CD4-positive, alpha-beta T cell (primary cell): ENCODE measurements at regions not wholly inside any gene's neighbourhood (a gene's known extent, or its start where the extent isn't known, plus 50 kb on each side); places are given as distances from the start of the nearest gene placed in this dataset.

Source experiments
- ATAC-seq: fragments of 200-7000 bp; cut with Tn5 transposase; one replicate; pipeline ENCODE4 v1.10.0; 2022; ENCODE audit warnings: mild to moderate bottlenecking; ENCODE audit not compliant: poor library complexity
- CTCF ChIA-PET: fragments of 350-600 bp; sonication (Branson Sonifier 250); formaldehyde crosslinking; loops from one replicate; lab custom pipeline; 2021; ENCODE audit warnings: antibody characterized with exemption, inconsistent platforms; lab: Charles Lee
- POLR2A ChIA-PET: fragments of 350-600 bp; sonication (Branson Sonifier 250); formaldehyde crosslinking; loops from one replicate; lab custom pipeline; 2021; ENCODE audit warnings: antibody characterized with exemption, inconsistent platforms; lab: Charles Lee
- DNase-seq, 14 experiments: peaks; one replicate each; pipeline ENCODE4 v3.0.0-alpha.2; 2013 to 2020; ENCODE audit warnings: mixed read lengths in 2 of 14
- H3K27ac ChIP-seq, 2 donors: one replicate each; pipeline versions ENCODE4 v1.5.1 to v1.7.0; 2013; ENCODE audit warnings: low read length in 2 of 2, low read depth in 1 of 2, mild to moderate bottlenecking in 1 of 2
- H3K27me3 ChIP-seq, 2 experiments: 1 replicate in 1 of 2; 2 replicates in 1 of 2; pipeline versions ENCODE4 v1.6.1 to v1.7.0; 2013; ENCODE audit warnings: low read length in 2 of 2, control low read depth in 1 of 2, mild to moderate bottlenecking in 1 of 2, moderate library complexity in 1 of 2; ENCODE audit not compliant: insufficient read depth in 2 of 2, control insufficient read depth in 1 of 2
- H3K36me3 ChIP-seq: one replicate; pipeline ENCODE4 v1.6.1; 2013; ENCODE audit warnings: low read length, control low read depth; ENCODE audit not compliant: insufficient read depth
- H3K4me1 ChIP-seq: one replicate; pipeline ENCODE4 v1.6.1; 2013; ENCODE audit warnings: low read length, control low read depth; ENCODE audit not compliant: insufficient read depth
- H3K4me3 ChIP-seq: one replicate; pipeline ENCODE4 v1.5.1; 2013; ENCODE audit warnings: mild to moderate bottlenecking, low read length, moderate library complexity
- H3K9me3 ChIP-seq, 2 experiments: 1 replicate in 1 of 2; 2 replicates in 1 of 2; pipeline versions ENCODE4 v1.6.1 to v1.7.0; 2013; ENCODE audit warnings: low read length in 2 of 2, mild to moderate bottlenecking in 2 of 2, control low read depth in 1 of 2, moderate library complexity in 1 of 2; ENCODE audit not compliant: control insufficient read depth in 1 of 2, insufficient read depth in 1 of 2
- H3K27ac Mint-ChIP-seq: one replicate; pipeline ENCODE4 v1.8.0; 2020; ENCODE audit warnings: mixed read lengths
- H3K27me3 Mint-ChIP-seq: one replicate; pipeline ENCODE4 v1.8.0; 2021; ENCODE audit warnings: mixed read lengths
- H3K36me3 Mint-ChIP-seq: one replicate; pipeline ENCODE4 v1.8.0; 2021; ENCODE audit warnings: low read depth, mixed read lengths
- H3K4me1 Mint-ChIP-seq: one replicate; pipeline ENCODE4 v1.8.0; 2021; ENCODE audit warnings: low read depth, mixed read lengths
- H3K4me3 Mint-ChIP-seq: one replicate; pipeline ENCODE4 v1.8.0; 2020; ENCODE audit warnings: mild to moderate bottlenecking, mixed read lengths
- H3K9me3 Mint-ChIP-seq: one replicate; pipeline ENCODE4 v1.8.0; 2020; ENCODE audit warnings: mixed read lengths
- intact Hi-C, 2 experiments: fragments of 100-400 bp; cut with DNase I in 1 of 2; cut with micrococcal nuclease in 1 of 2; formaldehyde crosslinking; loops; one replicate each; pipeline versions ENCODE4 v1.15.1 to v1.9.0; 2023 to 2025; cut with DNase I, micrococcal nuclease
- TF ChIP-seq, protein P1 (sequence below): fragments of 200-600 bp; IDR thresholded peaks from one replicate; pipeline ENCODE4 v1.8.0; 2022; ENCODE audit warnings: antibody characterized with exemption, mild to moderate bottlenecking

DNA sequence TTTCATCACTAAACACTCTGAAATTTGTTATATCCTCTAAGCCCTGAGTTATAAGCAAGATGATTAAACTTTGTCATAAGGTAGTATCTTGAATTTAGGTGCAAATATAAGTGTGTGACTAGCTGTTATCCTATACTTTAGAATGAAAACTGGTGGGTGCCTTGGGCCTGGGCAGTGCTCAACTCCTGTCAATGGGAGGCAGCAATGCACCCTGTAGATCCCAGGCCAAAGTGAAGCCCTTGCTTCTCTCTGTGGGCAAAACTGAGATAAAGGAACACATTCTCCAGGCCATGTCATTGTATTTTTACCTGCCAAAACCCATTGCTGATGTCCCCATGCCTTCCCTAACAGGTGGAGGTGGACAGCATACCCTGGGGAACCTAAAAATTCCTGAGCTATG lies 525.2 kb downstream of the TNS1 start:
- H3K27me3 ChIP-seq: no peaks in the 10 kb centered on the region
- ChIA-PET CTCF (no interaction called here), POLR2A (no interaction called here)
- H3K4me1 ChIP-seq: no peaks in the 10 kb centered on the region
- Mint-ChIP-seq H3K27me3 (no peaks in the 10 kb centered on the region), H3K4me1 (no peaks in the 10 kb centered on the region), H3K9me3 (no peaks in the 10 kb centered on the region), H3K27ac (no peak overlapping the region), H3K36me3 (no peaks in the 10 kb centered on the region), H3K4me3 (no peak overlapping the region)
- no peak overlapping the region for H3K27ac ChIP-seq
- no peak for ATAC-seq
- DNase-seq: no peak
- intact Hi-C loops: no loop called here
- TF ChIP-seq, protein P1, sequence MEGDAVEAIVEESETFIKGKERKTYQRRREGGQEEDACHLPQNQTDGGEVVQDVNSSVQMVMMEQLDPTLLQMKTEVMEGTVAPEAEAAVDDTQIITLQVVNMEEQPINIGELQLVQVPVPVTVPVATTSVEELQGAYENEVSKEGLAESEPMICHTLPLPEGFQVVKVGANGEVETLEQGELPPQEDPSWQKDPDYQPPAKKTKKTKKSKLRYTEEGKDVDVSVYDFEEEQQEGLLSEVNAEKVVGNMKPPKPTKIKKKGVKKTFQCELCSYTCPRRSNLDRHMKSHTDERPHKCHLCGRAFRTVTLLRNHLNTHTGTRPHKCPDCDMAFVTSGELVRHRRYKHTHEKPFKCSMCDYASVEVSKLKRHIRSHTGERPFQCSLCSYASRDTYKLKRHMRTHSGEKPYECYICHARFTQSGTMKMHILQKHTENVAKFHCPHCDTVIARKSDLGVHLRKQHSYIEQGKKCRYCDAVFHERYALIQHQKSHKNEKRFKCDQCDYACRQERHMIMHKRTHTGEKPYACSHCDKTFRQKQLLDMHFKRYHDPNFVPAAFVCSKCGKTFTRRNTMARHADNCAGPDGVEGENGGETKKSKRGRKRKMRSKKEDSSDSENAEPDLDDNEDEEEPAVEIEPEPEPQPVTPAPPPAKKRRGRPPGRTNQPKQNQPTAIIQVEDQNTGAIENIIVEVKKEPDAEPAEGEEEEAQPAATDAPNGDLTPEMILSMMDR: no peak
- no peaks in the 10 kb centered on the region for H3K36me3 ChIP-seq
- H3K9me3 ChIP-seq: no peaks in the 10 kb centered on the region
- no peak overlapping the region for H3K4me3 ChIP-seq

DNA sequence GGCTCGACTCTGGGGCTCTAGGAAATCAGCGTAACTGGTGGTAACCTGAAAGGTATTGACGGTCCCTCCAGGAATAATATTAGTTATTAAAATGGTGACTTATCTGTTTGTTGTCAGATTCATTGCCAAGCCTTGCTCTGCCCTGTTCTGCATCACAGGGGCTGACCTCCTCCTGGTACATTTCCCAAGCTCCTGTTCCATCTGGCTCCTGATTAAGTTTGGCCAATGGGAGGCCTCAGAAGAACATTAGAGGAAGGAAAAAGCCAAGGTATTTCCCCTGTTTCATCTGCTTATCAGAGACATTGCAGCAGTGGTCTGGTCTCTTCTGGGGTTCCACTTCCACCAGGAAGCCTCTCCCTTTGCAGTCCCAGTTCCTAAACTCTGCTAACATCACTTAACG lies 527.0 kb downstream of the TNS1 start:
- H3K27me3 Mint-ChIP-seq: no peaks in the 10 kb centered on the region
- CTCF ChIA-PET: no interaction called here

DNA sequence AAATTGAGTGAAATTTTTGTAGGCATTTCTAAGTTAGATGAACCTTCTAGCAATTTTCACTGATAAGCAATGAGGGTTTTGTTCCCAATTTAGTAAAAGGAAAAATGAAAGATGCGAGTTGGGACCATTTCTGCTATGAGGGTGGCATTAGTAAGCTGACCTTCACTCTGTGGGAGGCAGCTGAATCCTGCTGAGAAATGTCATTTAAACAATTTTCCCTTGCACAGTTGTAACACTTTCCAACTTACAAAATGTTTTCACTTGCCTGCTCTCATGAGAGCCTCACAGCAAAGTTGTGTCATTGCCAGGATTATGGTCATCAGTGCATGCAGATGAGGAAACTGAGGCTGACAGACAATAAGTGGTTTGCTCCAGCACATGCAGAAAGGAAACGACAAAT lies 527.7 kb downstream of the TNS1 start:
- TF ChIP-seq, protein P1: no peak
- H3K27me3 Mint-ChIP-seq: no peaks in the 10 kb centered on the region
- Histone ChIP-seq H3K4me3 (no peak overlapping the region), H3K4me1 (no peaks in the 10 kb centered on the region), H3K27me3 (no peaks in the 10 kb centered on the region), H3K9me3 (no peaks in the 10 kb centered on the region), H3K27ac (no peak overlapping the region), H3K36me3 (no peaks in the 10 kb centered on the region)
- no peaks in the 10 kb centered on the region for H3K36me3 Mint-ChIP-seq
- H3K4me3 Mint-ChIP-seq: no peak overlapping the region
- no peak overlapping the region for H3K27ac Mint-ChIP-seq
- intact Hi-C loops: no loop called here
- H3K9me3 Mint-ChIP-seq: no peaks in the 10 kb centered on the region
- POLR2A ChIA-PET: no interaction called here
- DNase-seq (no peak), ATAC-seq (no peak)
- H3K4me1 Mint-ChIP-seq: no peaks in the 10 kb centered on the region
- CTCF ChIA-PET: no interaction called here

More for the DNA sequence above, 527.0 kb downstream of the TNS1 start:
- Histone ChIP-seq H3K4me1 (no peaks in the 10 kb centered on the region), H3K4me3 (no peak overlapping the region), H3K9me3 (no peaks in the 10 kb centered on the region), H3K27me3 (no peaks in the 10 kb centered on the region), H3K27ac (no peak overlapping the region), H3K36me3 (no peaks in the 10 kb centered on the region)
- H3K9me3 Mint-ChIP-seq: no peaks in the 10 kb centered on the region
- intact Hi-C loops: no loop called here
- no peak for DNase-seq
- H3K4me1 Mint-ChIP-seq: no peaks in the 10 kb centered on the region
- no peak for ATAC-seq
- no peak overlapping the region for H3K27ac Mint-ChIP-seq
- TF ChIP-seq, protein P1: no peak
- H3K4me3 Mint-ChIP-seq: no peak overlapping the region
- H3K36me3 Mint-ChIP-seq: no peaks in the 10 kb centered on the region
- POLR2A ChIA-PET: no interaction called here
